ENCODE measurements at regions not wholly inside any gene's neighbourhood (a gene's known extent, or its start where the extent isn't known, plus 50 kb on each side); places are given as distances from the start of the nearest gene placed in this dataset.
"Not testable (repeated sequence)": the region's sequence is repeated elsewhere in the genome, so short reads cannot be mapped to it uniquely, and the experiment has no call there.

- ATAC-seq: no peak
- no peak for DNase-seq (ENCODE audit: low spot score)
- intact Hi-C loops (cut with DNase I): no loop called here
Measured at GRCh38 chr18:29730073-29730472, 1312.5 kb downstream of the DSC3 start.

DNA sequence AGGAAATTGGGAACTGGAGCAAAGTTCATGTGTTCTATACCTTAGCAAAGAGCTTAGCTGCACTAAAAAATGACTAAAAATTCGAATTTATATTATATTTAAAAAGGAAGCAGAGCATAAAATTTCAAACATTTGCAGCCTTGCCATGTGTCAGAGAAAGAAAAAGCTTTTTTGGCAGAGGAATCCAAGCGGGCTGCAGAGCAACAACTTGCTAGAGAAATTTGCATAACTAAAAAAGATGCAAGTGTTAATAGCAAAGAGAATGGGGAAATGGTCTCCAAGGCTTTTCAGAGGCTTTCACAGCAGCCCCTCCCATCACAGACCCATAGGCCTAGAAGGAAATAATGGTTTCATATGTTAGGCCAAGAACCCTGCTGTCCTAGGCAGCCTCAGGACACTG, 1315.9 kb downstream of the DSC3 start:
- intact Hi-C loops (cut with DNase I): no loop called here

GRCh38 chr18:29723486-29723885, 1319.1 kb downstream of the DSC3 start:
- ATAC-seq; DNase-seq (ENCODE audit: low spot score); intact Hi-C loops (cut with DNase I): not testable (repeated sequence)

More for the DNA sequence above, 1315.9 kb downstream of the DSC3 start:
- DNase-seq (ENCODE audit: low spot score): no peak
- ATAC-seq: no peak

DNA sequence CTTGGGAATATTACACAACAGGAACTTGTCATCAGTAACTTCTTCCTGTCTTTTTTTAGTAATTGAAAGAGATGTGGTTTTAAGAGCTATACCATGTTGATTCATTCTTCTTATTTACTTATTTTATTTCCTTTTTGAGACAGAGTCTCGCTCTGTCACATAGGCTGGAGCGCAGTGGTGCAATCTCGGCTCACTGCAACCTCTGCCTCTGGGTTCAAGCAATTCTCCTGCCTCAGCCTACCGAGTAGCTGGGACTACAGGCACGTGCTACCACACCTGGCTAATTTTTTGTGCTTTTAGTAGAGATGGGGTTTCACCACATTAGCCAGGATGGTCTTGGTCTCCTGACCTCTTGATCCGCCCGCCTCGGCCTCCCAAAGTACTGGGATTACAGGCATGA, 1326.6 kb downstream of the DSC3 start:
- intact Hi-C loops (cut with DNase I); ATAC-seq; DNase-seq (ENCODE audit: low spot score): not testable (repeated sequence)

DNA sequence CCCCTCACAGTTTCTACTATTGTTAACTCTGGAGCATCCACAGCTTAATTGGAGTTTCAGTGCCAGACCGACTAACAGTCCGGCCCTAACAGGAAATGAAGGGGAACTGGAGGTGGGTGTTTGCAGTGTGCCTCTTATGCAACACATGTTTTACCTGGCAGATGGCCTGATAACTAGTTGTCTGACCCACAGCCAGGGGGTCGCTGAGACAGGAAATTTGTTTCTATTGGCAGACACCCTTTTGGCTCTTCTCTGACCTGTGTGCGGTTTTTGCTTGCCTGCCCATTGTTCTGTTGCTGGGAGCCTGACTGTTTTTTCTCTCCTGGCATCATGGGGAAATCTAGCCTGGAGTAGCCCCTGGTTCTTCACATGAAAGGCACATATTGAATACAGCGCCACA, 1329.8 kb downstream of the DSC3 start:
- no peak for DNase-seq (ENCODE audit: low spot score)
- intact Hi-C loops (cut with DNase I): no loop called here
- no peak for ATAC-seq

DNA sequence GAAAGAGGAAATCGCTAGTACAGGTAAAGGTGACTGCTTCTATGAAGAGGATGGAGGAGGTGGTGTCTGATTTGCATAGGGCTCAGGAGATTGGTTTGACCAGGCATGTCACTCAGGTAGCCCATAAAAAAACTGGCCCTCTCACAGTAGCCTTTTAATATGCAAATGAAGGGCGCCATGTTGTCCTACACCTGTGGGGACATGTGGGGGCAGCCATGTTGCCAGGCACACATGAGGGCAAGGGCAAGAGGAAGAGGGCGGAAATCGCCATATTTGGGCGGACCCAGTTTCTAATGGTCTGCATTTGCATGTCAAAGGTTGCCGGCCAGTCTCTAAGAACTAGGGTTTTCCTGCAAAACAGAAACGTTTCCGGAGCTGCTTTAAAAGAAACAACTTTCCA, 1330.6 kb downstream of the DSC3 start:
- ATAC-seq (no peak), DNase-seq (ENCODE audit: low spot score) (no peak)
- intact Hi-C loops (cut with DNase I): no loop called here

- ATAC-seq (no peak), DNase-seq (ENCODE audit: low spot score) (no peak)
- intact Hi-C loops (cut with DNase I): no loop called here
Measured at GRCh38 chr18:29693334-29693733, 1349.2 kb downstream of the DSC3 start.

DNA sequence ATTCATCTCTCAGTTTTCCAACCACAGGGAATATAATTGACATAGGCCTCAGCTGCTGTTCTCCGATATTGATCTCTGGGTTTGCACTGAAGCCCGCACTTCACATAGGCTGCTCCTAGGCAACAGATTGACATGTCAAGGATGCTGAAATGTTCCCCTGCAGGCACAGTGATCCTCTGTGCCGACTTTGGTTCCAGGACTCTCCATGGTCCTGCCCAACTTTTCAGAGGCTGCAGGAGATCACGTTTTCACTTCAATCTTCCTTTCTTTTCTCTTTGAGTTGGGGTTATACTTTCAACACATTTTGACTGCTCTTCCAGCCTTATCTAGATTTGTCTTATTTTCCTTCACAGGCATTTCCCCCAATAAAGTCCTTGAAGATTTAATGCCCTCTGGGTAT, 1361.0 kb downstream of the DSC3 start:
- DNase-seq (ENCODE audit: low spot score) (no peak), ATAC-seq (no peak)
- intact Hi-C loops (cut with DNase I): no loop called here

DNA sequence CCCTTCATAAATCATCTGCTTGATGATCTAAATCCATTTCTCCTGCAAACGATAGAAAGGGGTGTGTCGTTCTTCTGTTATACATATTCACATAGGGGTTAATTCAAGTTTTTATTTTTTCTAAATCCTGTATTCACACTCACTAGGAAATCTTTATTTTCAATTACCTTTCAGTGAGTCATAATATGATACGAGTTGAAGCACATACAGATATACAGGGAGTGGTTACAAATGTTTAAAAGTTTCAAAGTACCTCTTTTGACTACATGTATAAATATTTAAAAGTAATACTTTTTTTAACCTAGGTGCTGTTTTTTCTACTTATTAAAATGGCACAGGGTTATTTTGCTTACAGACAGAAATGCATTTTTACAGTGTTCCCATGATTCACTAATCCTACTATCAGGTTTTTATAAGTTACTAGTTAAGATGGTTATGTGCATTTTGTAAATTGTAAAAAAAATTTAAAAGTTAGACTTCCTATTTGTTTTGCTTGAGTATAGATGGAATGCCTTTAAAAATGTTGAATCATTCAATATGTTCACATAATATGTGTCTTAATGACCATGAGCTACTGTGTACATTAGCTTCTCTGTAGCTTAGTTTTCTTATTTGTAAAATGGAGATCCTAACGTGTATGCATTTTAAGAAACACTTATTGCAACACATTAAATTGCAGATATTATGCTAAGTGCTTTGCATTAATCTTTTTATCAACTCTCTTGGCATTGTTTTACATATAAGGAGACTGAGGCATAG, 1378.1 kb downstream of the DSC3 start:
- intact Hi-C loops (cut with DNase I): no loop called here
- ATAC-seq (no peak), DNase-seq (ENCODE audit: low spot score) (no peak)

GRCh38 chr18:29661924-29662323, 1380.6 kb downstream of the DSC3 start:
- DNase-seq (ENCODE audit: low spot score) (no peak), ATAC-seq (no peak)
- intact Hi-C loops (cut with DNase I): no loop called here

- ATAC-seq (no peak), DNase-seq (ENCODE audit: low spot score) (no peak)
- intact Hi-C loops (cut with DNase I): no loop called here
Measured at GRCh38 chr18:29660777-29661176, 1381.8 kb downstream of the DSC3 start.

GRCh38 chr18:29653671-29654215, 1388.8 kb downstream of the DSC3 start:
- DNase-seq (ENCODE audit: low spot score) (no peak), ATAC-seq (no peak)
- intact Hi-C loops (cut with DNase I): no loop called here

DNA sequence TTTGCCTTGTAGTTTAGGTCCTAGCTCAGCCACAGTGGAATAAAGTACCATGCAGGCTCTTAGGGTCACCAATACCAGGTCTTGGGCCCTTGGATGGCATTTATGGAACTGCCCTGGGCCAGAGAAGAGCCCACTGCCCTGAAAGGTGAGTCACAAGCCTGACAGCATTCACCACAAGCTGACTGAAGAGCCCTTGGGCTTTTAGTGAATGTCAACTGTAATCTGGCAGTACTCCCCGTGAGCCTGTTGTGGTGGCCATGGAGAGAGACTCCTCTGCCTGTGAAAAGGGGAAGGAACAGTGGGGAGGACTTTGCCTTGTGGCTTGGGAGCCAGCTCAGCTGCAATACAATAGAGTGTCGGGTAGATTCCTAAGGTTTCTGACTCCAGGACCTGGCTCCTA, 1389.7 kb downstream of the DSC3 start:
- ATAC-seq (no peak), DNase-seq (ENCODE audit: low spot score) (no peak)
- intact Hi-C loops (cut with DNase I): no loop called here

DNA sequence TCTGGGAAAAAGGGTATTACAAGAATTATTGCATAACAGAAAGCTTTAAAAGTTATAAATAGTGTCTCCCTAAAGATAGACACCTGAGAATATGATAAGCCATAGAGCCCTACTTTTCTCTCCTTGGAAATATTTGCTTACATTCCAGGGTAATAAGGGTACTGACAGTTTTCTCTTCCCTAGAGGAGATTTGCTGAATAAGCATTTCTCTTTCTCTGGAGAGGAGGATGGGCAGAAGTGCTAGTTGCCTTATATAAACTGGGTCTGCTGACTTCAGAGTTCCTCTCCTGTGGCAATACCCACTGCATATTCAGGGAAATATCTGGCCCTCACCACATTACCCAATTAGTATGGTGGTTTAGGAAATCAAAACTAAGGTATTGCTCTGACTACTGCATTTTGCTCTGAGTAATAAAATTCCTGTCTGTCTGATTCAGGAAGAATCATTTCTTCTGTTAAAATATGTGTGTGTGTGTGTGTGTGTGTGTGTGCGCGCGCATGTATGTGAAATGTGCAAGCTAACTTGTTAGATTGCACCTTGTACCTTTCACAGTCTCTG, 1391.3 kb downstream of the DSC3 start:
- intact Hi-C loops (cut with DNase I): no loop called here
- no peak for ATAC-seq
- no peak for DNase-seq (ENCODE audit: low spot score)

- ATAC-seq (no peak), DNase-seq (ENCODE audit: low spot score) (no peak)
- intact Hi-C loops (cut with DNase I): no loop called here
Measured at GRCh38 chr18:29648891-29649290, 1393.7 kb downstream of the DSC3 start.

DNA sequence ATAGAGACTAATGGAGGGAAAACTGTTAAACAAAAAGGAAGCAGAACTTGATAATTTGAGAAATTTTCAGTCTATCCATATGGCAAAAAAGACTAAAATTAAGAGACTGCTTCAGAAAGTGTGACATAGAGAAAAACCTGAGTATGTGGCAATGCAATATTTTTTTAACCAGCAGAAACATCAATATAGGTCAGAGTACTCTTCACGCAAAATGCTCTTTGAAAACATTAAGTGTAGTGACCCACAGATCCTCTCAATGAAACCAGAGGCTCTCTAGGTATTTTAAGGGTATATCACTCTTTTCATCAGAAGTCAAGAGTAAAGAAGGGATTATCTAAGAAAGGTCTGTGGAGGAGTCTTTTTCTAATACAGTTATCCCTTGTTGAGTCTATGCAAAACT, 1394.8 kb downstream of the DSC3 start:
- intact Hi-C loops (cut with DNase I): no loop called here
- DNase-seq (ENCODE audit: low spot score) (no peak), ATAC-seq (no peak)

DNA sequence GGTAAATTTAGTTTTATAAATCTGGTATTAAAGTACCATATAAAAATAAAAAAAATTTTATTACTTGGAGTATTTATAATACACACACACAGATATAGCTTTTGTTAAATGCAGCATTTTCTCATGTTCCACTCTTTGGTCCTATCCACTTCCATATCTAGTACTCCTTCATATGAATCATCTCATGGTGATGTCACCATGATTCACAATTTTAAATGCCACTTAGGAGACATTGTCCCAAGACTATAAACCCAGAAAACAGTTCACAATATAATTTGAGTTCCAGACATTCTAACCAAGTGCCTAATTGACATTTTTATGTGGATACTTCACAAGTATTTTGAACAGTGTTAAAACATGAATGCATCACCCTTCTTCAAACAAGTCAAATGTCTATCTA, 1398.3 kb downstream of the DSC3 start:
- DNase-seq (ENCODE audit: low spot score): no peak
- intact Hi-C loops (cut with DNase I): no loop called here
- ATAC-seq: no peak

DNA sequence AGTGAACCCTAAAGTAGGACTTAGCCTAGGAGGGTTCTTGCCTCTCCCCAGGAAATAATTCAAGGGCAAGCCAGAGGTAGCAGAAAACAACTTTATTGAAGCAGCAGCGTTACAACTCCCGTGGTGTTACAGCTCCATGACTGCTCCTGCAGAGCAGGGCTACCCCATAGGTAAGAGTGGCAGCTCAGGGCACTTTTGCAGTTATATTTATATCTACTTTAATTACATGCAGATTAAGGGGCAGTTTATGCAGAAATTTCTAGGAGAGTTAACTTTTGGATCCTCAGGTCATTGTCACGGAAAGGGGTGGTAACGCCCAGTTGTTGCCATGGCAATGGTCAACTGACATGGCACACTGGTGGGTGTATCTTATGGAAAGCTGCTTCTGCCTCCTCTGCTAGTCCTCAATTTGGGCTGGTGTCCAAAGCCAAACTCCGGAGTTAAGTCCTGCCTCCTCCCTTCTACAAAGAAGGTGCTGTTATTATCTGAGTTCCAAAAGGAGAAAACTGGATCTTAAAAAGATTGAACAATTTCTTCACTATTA, 1413.0 kb downstream of the DSC3 start:
- intact Hi-C loops (cut with DNase I): no loop called here
- ATAC-seq: no peak
- no peak for DNase-seq (ENCODE audit: low spot score)

DNA sequence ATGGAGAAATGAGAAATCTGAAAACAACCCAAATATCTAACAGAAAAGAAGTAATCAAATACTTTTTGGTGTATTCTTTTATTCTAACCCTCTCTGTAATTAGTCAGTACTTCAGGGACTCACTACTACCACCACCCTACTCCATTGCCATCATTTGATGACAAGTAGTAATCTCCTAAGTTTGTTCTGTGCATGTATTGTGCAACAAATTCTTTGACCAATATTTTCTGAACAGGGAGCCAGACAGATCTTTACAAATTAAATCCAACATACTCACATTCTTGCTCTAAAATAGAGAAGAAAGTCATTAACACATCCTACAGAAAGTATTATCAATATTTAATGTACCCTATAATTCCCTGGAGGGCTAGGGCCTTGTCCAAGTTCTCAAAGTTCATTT, 1416.4 kb downstream of the DSC3 start:
- DNase-seq (ENCODE audit: low spot score): no peak
- intact Hi-C loops (cut with DNase I): no loop called here
- ATAC-seq: no peak

- DNase-seq (ENCODE audit: low spot score): no peak
- ATAC-seq: no peak
- intact Hi-C loops (cut with DNase I): no loop called here
Measured at GRCh38 chr18:29616867-29617266, 1425.7 kb downstream of the DSC3 start.

Data from sciatic nerve (tissue), 2 donors.